ENCODE measurements at regions not wholly inside any gene's neighbourhood (a gene's known extent, or its start where the extent isn't known, plus 50 kb on each side); places are given as distances from the start of the nearest gene placed in this dataset.

GRCh38 chr1:191693797-191694196 is 464.5 kb upstream of the RGS18 start:
- H3K27ac Mint-ChIP-seq: no peak overlapping the region

More at GRCh38 chr1:191693797-191694196, 464.5 kb upstream of the RGS18 start:
- Histone ChIP-seq H2AFZ (ENCODE audit: low read length) (no peak overlapping the region), H4K5ac (ENCODE audit: insufficient read length, low read depth, low read length) (no peak overlapping the region), H3K27ac (ENCODE audit: insufficient read length, low read depth, low read length) (no peak overlapping the region), H2AK5ac (ENCODE audit: insufficient read length, low read length) (no peak overlapping the region), H3K9me3 (ENCODE audit: control insufficient read depth, low read depth, low read length) (no peaks in the 10 kb centered on the region), H2BK15ac (ENCODE audit: low read depth, low read length) (no peak overlapping the region), H3K14ac (ENCODE audit: insufficient read depth, low read length) (no peak overlapping the region), H2BK120ac (ENCODE audit: low read depth, low read length, poor library complexity, severe bottlenecking) (no peak overlapping the region), H3K23me2 (ENCODE audit: insufficient read length, low read depth, low read length, poor library complexity, severe bottlenecking) (no peaks in the 10 kb centered on the region), H3K4me1 (ENCODE audit: insufficient read depth, low read length) (no peaks in the 10 kb centered on the region), H4K20me1 (ENCODE audit: control insufficient read depth, insufficient read depth, insufficient read length) (no peaks in the 10 kb centered on the region), H3K4me2 (ENCODE audit: insufficient read depth, insufficient read length, low read length) (no peak overlapping the region), H3K79me1 (ENCODE audit: insufficient read depth, low read depth, low read length, poor library complexity, severe bottlenecking) (no peaks in the 10 kb centered on the region), H2BK12ac (ENCODE audit: insufficient read length, low read depth, low read length) (no peak overlapping the region), H3K9ac (ENCODE audit: extremely low read depth, insufficient read length, low read length) (no peak overlapping the region), H4K8ac (replicated peaks; ENCODE audit: insufficient read length, low read depth, low read length) (no peak overlapping the region), H3K27me3 (ENCODE audit: insufficient read depth, low read length) (no peaks in the 10 kb centered on the region), H3K23ac (ENCODE audit: insufficient read length, low read depth, low read length) (no peak overlapping the region), H2BK20ac (ENCODE audit: low read depth, low read length, poor library complexity, severe bottlenecking) (no peak overlapping the region), H3K56ac (ENCODE audit: insufficient read length, low read depth, low read length) (no peak overlapping the region), H2BK5ac (ENCODE audit: insufficient read length, low read length) (no peak overlapping the region), H3T11ph (ENCODE audit: low read length) (no peak overlapping the region), H3K79me2 (ENCODE audit: insufficient read depth, low read length) (no peaks in the 10 kb centered on the region), H3K18ac (ENCODE audit: insufficient read length, low read depth, low read length) (no peak overlapping the region), H4K91ac (ENCODE audit: insufficient read length, low read depth, low read length) (no peak overlapping the region), H3K4ac (ENCODE audit: low read depth, low read length) (no peak overlapping the region)
- Mint-ChIP-seq H3K27me3 (ENCODE audit: low read depth) (peaks cover 1% of the 10 kb centered on the region; the same call in 1 of the 2 replicates), H3K9me3 (peaks cover 21% of the 10 kb centered on the region in 2 experiments), H3K36me3 (ENCODE audit: insufficient read depth in 1 of 3, low read depth in 3 of 3) (peaks cover 9 to 18% (median 12%) of the 10 kb centered on the region in 3 experiments), H3K4me1 (no peaks in the 10 kb centered on the region), H3K4me3 (no peak overlapping the region)
- WGBS (ENCODE audit: extremely low coverage, insufficient read length, low lambda C conversion rate): no CpG with 5 or more reads among the region's 4 CpGs
- no peak for DNase-seq
- no peak for TF ChIP-seq CTCF (conservative IDR thresholded peaks at IDR 0.05)
